ENCODE measurements at regions not wholly inside any gene's neighbourhood (a gene's known extent, or its start where the extent isn't known, plus 50 kb on each side); places are given as distances from the start of the nearest gene placed in this dataset.
"Not testable (repeated sequence)": the region's sequence is repeated elsewhere in the genome, so short reads cannot be mapped to it uniquely, and the experiment has no call there.

GRCh38 chr4:53919535-53919934 lies 144.9 kb downstream of the CHIC2 start:
- DNase-seq, result no peak

GRCh38 chr4:53917729-53918128 lies 146.7 kb downstream of the CHIC2 start:
- DNase-seq, result no peak

GRCh38 chr4:53916431-53916889 lies 147.9 kb downstream of the CHIC2 start:
- no peak for DNase-seq

- no peak for DNase-seq
Observed at GRCh38 chr4:53914313-53915016, 149.9 kb downstream of the CHIC2 start.

- no peak for DNase-seq
Observed at GRCh38 chr4:53913771-53914170, 150.6 kb downstream of the CHIC2 start.

- DNase-seq, result no peak
Observed at GRCh38 chr4:53912766-53913497, 151.5 kb downstream of the CHIC2 start.

GRCh38 chr4:53908661-53909078 lies 155.7 kb downstream of the CHIC2 start:
- DNase-seq, result no peak

GRCh38 chr4:53907772-53908171 lies 156.6 kb downstream of the CHIC2 start:
- no peak for DNase-seq

GRCh38 chr4:53906606-53907190 lies 157.7 kb downstream of the CHIC2 start:
- no peak for DNase-seq

- DNase-seq, result no peak
Observed at GRCh38 chr4:53905941-53906377, 158.4 kb downstream of the CHIC2 start.

- no peak for DNase-seq
Observed at GRCh38 chr4:53905276-53905940, 159.0 kb downstream of the CHIC2 start.

- DNase-seq, result no peak
Observed at GRCh38 chr4:53902786-53903185, 161.6 kb downstream of the CHIC2 start.

- DNase-seq, result no peak
Observed at GRCh38 chr4:53900271-53900649, 164.1 kb downstream of the CHIC2 start.

- DNase-seq, result no peak
Observed at GRCh38 chr4:53899586-53900270, 164.7 kb downstream of the CHIC2 start.

- no peak for DNase-seq
Observed at GRCh38 chr4:53895137-53895536, 169.3 kb downstream of the CHIC2 start.

- no peak for DNase-seq
Observed at GRCh38 chr4:53890461-53890860, 173.9 kb downstream of the CHIC2 start.

GRCh38 chr4:53889326-53890055 lies 174.9 kb downstream of the CHIC2 start:
- DNase-seq, result no peak

- no peak for DNase-seq
Observed at GRCh38 chr4:53886090-53886489, 178.3 kb downstream of the CHIC2 start.

- DNase-seq, result no peak
Observed at GRCh38 chr4:53885668-53886067, 178.7 kb downstream of the CHIC2 start.

GRCh38 chr4:53877096-53877495 lies 187.3 kb downstream of the CHIC2 start:
- DNase-seq, result not testable (repeated sequence)

GRCh38 chr4:53866055-53866454 lies 198.3 kb downstream of the CHIC2 start:
- DNase-seq, result no peak

- no peak for DNase-seq
Observed at GRCh38 chr4:53865054-53865453, 199.4 kb downstream of the CHIC2 start.
